ENCODE measurements at regions not wholly inside any gene's neighbourhood (a gene's known extent, or its start where the extent isn't known, plus 50 kb on each side); places are given as distances from the start of the nearest gene placed in this dataset.
"Not testable (repeated sequence)": the region's sequence is repeated elsewhere in the genome, so short reads cannot be mapped to it uniquely, and the experiment has no call there.

DNA sequence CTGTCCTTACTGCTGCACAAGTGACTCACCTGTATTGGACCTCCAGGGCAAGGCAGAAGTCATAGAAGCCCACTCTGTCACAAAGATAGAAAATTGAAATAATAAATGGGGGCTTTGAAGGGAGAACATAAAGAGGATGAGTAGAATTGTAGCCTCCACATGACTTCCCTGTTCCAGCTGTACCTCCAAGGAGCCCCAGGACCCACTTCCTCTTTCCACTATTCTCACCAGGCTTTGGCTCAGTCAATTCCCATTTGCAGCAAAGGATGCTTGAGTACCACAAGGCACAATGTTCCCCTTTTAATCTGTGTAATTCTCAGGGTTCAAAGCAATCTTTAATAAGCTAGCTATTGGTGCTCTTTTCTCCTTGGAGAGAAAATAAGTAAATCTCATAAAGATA is 512.1 kb downstream of the TOX3 start:
- no peak for DNase-seq

DNA sequence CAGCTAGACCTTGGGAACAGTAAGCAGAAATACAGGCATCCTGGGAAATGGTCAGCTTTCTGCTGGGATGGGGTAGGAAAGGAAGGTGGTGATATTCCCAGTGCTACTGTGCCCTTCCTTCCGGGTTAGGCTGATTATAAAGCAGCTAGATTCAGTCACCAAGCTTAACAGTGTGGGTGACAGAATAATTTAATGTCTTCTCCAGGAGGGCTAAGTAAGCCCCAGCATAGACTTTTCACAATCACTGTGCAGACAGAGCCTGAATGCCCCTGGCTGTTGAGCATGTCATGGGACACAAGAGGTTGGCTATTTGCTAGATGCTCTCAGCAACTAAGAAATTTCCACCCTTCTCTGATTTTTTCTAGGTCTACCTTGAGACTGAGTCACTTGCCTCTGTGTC is 513.0 kb downstream of the TOX3 start:
- DNase-seq: no peak

DNA sequence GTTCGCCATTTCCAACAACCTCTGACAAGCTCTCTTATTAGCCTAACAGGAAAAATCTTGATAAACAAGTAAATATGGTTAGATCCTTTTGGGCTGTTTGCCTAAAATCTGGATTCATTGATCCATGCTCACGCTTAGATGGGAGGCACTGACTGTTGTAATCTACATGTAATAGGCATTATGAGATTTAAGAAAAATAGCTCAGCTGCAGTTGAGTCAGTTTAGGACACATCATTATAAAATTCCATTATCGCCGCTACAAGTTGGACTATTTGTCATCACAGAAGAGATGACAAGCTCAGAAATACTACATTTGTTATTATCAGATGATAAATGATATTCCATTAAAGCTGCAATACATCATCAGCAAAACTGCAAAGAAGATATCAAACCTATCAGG is 524.0 kb downstream of the TOX3 start:
- DNase-seq: no peak

DNA sequence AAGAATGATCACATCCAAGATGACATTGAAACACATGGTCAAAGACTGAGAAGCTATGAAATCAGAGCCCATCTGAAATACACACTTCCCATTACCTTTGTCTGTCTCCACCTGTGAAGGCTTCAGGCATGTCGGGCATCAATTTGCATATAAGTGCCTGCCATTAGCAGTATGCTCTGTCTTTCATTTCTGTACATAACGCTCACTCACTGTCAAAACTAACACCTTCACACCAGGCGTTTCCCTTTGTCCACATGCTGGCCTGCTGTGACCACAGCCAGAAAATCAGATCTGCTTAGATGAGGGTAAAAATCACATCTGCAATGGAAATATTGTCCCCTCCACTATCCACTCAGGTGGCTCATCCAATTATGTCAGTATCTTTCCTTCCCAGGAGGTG is 524.8 kb downstream of the TOX3 start:
- DNase-seq: no peak

DNA sequence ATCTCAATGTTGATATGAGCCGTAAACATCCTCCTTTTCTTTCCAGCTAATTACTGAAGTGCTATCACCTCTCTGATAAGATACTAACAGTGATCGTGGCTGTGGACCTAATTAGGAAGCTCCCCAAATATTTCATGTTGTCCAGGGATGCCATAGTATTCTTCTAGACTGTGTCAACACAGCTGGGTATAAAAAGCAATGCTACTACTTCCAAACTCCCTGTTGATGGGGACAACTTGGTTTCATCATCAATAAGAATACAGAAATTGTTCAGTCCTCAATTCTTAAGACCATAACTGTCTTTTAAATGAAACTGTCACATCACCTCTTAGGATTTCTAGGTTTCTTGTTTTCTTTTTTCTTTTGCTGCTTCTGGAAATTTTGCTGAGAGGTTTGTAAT is 530.6 kb downstream of the TOX3 start:
- no peak for DNase-seq

DNA sequence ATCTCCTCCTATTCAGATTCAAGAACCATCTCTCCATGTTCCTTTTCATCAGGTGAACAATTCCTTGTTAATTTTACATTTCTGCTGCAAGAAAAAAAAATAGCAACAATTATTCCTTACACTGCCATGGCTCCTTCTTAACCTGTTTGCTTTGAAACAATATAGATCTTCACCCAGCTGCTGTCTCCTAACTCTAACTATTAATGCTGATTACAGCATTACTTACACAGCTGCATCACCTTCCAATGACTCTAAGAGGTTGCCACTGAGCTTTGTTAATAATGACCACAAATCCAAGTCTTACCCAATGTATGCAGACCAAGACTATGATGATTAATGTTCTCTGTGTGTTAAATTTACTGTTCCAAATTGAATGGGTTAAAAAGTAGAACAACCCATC is 541.4 kb downstream of the TOX3 start:
- no peak for DNase-seq

DNA sequence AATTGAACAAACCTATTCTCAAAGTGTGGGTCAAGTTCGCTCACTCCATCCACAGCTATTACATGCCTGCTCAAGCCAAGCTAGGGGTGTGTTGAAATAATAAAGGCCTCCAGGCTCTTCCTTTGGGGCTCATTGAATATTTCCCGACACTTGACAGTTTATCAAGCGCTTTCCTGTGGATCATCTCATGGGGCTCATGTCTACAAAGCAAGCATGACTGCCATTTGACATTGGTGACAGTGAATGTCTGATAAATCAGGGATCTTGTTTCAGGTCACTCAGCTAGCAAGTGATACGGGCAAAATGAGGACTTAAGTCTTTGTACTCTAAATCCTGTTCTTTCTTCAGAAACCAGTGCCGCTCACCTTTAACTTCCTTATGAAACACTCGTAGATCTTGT is 542.6 kb downstream of the TOX3 start:
- no peak for DNase-seq

DNA sequence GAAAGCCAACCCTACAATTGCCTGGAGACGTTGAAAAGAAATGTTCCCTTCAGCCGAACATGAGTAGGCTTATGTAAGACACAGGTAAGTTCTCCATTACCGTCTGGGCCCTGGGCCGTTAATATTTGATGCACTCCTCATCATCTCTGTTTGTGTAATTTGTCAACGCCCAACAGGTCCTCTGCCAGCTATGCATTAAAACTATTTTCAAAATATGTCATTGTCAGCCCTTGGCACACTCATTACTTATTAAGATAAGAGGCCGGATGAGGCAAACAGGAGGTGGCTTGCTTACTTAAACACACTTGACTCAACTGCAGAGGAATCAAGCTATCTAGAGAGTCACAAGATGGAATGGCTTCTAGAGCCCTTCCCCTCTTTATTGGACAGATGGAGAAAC is 544.9 kb downstream of the TOX3 start:
- DNase-seq: no peak

DNA sequence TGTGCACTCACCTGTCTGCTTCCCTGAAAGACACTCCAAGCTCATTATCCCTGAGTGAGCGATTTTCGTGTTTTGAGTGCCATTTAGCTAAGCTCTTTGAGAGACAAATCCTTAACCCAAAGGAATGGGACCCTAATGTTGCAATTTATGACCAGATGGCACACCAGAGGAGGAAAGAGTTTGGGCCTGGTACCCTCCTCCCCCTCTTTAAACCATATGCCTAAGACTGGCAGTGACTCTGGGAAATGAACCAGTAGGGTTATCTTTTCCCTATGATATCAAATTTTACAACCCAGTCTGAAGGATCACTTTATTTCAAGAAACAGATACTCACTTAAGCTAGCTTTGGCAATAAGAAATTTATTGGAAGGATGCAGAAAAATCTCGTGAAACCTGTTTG is 550.4 kb downstream of the TOX3 start:
- no peak for DNase-seq

DNA sequence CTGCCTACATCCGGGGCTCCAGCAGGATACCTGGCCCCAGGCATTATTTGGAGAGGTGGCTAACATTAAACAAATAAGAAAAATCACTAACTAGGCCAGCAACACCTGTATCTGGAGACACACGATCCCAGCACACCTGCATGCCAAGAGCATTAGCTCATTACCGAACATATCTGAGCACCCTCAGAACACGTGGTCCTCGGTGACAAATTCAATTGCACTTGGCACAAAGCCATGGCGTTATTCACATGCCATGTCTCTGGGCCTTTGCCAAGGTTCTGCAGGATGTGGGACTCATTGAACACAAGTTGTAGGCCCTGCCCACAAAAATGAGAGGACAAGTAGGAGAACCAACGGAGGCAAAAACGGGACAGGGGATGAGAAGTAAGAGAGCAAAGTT is 552.3 kb downstream of the TOX3 start:
- DNase-seq: no peak

DNA sequence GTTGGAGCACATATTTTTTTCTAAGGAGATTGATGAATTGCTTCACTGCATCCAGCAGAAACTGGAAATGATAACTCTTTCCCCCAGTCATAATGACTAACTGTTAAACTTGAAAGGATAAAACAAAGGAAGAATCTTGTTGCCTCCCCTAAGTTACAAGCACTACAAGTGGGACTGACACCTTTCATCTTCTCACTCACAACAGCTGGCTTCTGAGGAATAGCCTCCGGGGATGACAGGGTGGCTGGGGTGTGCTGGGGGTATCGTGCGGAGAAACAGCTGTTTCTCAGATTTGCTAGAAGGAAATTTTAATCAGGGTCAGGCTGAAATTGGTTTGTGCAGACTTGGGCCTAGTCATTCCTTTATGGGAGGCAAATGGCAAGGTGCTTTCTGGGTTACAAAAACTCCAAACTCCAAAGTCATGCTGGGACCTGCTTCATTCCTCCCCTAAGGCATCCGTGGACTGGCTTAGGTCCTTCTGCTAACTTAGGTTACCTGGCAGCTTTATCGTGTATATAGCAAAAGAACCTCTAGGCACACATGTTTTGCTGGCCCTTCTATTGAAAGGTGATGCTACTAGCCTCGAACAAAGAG is 557.2 kb downstream of the TOX3 start:
- DNase-seq: no peak

DNA sequence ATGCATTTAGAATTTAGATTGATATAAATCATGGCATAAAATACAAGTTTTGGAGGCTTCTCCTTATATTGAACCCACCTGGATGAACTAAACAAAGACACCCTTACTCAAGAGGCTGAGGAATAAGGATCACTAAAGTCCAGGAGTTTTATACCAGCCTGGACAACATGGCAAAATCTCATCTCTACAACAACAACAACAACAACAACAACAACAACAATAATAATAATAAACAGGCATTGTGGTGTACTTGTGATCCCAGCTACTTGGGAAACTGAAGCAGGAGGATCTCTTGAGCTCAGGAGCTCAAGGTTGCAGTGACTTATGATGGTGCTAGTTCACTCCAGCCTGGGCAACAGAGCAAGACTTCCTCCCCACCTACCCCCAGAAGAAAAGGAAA is 558.0 kb downstream of the TOX3 start:
- DNase-seq: no peak

DNA sequence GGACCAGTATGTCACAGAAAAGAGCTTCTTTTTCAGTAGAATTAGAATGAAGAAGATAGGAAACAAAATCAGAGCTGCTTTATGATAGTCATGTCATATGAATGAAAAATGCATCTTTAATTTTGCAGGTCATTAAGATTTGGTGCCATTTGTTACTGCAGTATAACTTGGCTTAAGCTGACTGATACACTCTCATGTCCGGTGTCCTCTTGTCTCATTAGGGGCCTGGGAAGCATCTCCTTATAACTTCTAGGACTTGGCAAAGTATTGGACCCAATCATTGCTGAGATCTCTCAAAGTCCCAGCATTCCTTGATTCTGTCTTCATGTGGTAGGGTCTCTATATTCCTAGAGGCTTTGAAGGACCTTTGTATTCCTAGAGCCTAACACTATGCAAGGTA is 559.4 kb downstream of the TOX3 start:
- no peak for DNase-seq

DNA sequence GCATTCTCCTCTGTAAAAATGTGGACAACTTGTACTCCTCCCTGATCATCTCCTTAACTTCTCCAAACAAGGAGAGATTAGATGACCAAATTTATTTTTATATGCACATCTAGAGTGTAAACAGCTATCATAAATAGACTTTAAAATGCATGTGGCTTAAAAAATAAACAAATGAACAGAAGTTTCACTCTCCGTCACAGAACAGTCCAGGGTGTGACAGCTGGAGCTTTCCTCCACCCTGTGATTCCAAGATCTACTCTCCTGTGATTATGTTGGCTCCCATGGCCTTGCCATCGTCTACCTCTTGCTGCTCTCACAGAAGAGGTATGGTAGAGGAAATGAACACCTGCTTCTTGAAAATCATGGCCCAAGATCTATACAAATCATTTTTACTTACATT is 560.2 kb downstream of the TOX3 start:
- no peak for DNase-seq

DNA sequence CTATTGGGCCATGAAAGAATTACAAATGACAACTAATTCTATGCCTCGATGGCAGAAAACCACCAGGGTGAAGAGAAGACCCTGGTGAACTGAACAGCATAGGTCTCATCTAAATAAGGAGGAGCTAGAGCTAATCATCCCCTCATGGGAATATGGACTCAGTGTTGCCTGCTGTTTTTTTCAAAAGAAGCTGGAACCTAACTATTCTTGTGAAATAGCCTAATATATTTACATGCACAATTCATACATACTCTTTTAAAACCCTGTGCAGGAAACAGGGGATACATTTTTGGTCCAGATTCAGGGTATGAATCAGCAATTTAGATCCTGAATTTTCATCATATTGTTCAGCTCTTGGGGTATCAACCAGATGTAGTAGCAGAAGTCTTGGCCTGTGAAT is 560.6 kb downstream of the TOX3 start:
- no peak for DNase-seq

DNA sequence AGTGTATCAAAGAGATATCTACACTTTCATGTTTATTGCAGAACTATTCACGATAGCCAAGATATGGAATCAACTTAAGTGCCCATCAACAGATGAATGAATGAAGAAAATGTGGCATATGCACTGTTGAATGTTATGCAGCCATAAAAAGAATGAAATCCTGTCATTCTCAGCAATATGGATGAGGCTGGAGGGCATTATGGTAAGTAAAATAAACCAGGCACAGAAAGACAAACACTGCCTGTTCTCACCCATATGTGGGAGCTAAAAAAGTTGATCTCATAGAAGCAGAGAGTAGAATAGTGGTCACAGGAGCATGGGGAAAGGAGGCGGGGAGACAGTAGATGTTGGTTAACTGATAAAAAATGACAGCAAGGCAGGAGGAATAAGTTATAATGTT is 561.8 kb downstream of the TOX3 start:
- no peak for DNase-seq

DNA sequence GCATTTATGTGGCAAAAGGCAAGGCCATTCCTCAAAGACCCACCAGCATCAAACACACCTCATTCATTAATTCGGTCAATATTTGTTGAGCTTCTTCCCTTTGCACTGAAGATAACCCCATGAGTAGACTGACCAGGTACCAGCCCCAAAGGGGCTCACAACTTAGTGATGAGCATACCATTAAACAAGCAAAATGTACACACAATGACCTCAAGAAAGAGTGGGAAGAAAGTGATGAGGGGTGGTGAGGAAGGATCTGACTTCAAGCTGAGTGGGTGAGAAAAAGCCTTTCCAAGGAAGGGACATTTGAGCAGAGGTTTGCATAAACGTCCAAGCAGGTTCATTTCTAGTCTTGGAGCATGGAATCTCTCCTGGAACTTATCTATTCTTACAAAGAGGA is 562.5 kb downstream of the TOX3 start:
- DNase-seq: no peak

DNA sequence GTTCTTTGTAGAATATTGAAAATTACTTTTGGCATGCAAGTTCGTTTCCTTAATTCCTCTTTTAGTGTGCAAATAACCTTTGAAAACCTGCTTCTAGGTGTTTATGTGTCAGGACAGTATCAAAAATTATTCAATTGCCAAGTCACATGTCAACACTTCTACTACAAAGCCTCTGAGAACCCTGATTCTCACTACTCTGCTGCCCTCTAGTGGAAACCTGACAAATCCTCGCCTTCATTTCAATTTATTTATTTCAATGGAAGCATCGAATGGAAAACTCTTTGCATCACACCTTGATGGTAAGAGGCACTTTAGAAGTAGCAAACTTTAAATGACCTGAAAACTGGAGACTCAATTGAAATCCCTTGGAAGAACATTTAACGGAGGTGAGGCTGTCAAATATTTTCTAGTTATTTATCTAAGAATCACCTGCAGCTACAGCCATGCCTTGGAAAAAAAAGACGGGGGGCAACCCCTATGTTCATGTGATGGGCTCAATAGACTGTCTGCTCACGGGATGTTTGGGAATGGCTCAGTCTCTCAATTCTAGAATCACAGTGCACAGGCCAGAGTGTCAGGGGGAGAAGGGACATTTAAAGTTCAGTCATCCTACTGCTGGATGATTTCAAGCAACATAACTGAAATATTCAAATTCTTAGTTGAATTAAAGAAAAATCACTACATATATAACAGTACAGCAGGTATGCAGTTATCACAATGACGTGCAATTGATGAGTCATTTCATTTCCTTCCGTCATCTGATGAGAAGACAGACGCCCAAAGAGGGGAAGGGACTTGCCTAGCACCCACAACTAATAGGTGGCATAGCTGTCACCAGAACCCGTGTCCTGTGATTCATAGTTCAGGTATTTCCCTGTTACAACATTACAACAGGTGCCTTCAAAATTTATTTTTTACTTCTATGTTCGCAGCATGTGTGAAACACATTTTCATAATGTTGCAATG is 563.9 kb downstream of the TOX3 start:
- DNase-seq: no peak

DNA sequence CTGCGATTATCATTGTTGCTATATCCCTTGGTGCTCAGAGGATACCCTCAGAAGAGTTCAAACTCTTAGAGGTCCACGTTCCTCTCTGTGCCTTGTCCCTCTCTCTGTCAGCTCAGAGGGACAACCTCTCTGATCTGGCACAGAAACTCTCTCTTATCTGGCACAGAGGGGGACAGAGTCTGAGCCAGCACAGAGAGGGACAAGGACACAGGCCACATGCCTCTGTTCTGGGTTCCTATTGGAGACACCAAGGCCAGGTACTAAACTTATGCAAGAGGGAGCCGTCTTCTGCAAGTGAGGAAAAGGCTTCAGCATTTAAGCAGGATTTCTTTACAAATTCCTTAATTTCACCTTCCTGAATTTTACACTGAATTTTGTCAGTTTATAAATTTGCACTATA is 565.2 kb downstream of the TOX3 start:
- no peak for DNase-seq

DNA sequence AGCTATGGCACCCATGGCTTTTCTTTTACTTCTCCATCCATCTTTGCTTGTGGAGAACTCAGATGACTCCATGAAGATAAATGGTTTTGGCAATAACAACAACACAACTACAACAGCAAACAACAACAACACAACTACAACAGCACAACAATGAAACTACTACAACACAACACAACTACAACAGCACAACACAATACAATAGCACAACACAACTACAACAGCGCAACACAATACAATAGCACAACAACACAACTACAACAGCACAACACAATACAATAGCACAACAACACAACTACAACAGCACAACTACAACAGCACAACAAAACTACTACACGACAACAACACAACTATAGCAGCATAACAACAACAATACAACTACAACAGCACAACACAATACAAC is 569.4 kb downstream of the TOX3 start:
- DNase-seq: not testable (repeated sequence)

DNA sequence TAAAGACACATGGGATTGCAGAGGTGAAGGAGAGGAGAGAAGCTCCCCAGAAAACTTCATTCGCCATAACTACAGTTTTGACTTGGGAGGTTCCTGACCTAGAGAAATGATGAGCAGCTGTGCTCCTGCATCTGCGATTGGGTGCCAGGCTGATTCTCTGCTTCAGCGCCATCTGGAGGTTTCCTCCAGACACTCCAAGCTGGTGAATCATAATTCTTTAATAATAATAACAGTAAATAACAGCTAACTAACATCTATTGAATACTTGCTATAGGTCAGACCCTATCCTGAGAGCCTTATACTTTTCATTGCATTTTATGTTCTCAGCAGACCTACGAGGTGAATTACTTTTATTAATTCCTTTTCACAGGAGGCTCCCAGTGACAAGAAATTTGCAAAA is 575.8 kb downstream of the TOX3 start:
- DNase-seq: no peak

DNA sequence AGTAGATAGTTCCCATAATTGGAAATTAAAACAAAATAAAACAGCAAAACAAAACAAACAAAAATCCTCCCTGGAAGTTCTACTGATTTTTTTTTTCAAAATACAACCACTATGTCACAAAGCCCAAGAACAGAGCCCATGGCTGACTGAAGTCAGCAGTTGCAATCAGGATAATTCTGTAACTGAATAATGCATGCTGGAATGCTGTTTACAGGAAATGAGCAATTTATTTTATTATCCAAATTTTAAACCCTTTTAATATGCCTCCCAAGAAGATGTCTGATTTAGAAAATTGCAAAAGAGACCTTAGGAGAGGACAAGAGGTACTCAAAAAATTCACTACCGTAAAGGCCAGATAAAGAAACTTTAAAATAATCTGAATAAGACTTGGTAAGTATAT is 578.2 kb downstream of the TOX3 start:
- DNase-seq: no peak

DNA sequence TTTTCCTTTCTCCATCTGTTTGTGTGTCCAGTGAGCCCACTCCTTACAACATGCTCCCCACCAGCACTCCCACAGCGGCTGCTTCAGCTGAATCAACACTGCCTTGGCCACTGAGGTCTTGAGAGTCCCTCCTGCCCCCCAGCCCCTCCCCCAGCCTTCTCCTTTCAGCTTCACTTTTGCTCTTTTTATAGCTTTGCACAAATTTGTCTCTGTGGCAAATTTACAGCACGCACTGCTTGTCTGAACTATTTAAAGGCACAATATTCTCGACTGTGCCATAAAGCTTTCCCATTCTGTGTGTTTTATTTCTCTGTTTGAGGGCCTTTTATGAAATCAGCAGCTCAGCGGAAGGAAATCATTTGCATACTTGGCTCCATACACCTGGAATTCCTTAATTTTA is 579.3 kb downstream of the TOX3 start:
- no peak for DNase-seq

DNA sequence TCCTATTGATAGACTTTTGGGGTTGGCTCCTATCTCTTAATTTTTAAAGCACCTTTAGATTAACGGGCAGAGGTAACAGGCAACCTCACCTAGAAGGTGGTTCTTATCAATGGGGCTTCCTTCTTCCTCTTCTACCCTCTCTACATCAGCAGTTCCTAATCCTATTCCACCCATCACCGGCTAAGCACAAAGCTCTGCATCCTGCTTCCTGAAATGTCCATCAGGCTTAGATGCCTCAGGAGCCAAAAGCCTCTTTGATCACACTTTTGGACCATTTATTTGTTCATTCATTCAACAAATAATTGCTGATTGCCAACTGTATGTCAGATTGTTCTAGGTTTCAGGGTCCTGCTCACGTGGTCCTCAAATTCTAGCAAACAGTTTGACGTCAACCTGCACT is 586.0 kb downstream of the TOX3 start:
- no peak for DNase-seq

Data from activated CD4-positive, alpha-beta T cell treated with anti-CD3 and anti-CD28 coated beads, Interleukin-2, amount 50 U/mL, for 4 hours (primary cell).